ENCODE measurements at regions not wholly inside any gene's neighbourhood (a gene's known extent, or its start where the extent isn't known, plus 50 kb on each side); places are given as distances from the start of the nearest gene placed in this dataset.

DNA sequence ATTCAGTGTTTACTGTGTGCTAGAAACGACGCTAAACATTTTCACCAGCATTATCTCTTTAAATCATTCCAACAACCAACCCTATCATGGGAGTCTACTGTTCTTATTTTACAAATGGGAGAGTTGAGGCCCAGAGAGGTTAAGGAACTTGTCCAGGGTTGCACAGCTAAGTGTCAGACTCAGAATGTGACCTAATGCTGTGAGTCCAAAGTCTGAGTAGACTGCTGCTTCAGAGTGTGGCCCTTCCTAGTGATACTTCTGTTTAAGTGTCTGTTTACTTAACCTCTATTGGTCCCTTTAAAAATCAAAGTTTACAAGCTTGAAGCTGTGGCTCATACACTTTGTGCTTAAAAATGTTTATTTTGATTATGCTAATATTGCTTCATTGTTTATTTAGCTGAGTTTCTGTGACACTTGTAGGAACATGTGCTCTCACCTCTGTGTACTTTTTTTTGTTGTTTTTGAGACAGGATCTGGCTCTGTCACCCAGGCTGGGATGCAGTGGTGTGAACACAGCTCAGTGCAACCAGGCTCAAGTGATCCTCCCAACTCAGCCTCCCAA, 84.4 kb upstream of the SYPL1 start:
- Histone ChIP-seq H3K27ac (ENCODE audit: insufficient read length, low read depth, low read length) (no peak overlapping the region), H2AFZ (ENCODE audit: low read length) (no peak overlapping the region), H3K4me1 (ENCODE audit: insufficient read depth, low read length) (no peaks in the 10 kb centered on the region), H2BK5ac (ENCODE audit: insufficient read length, low read length) (no peak overlapping the region), H3K14ac (ENCODE audit: insufficient read depth, low read length) (no peak overlapping the region), H3K4me2 (ENCODE audit: insufficient read depth, insufficient read length, low read length) (no peak overlapping the region), H3K23me2 (ENCODE audit: insufficient read length, low read depth, low read length, poor library complexity, severe bottlenecking) (no peaks in the 10 kb centered on the region), H4K91ac (ENCODE audit: insufficient read length, low read depth, low read length) (no peak overlapping the region), H4K5ac (ENCODE audit: insufficient read length, low read depth, low read length) (no peak overlapping the region), H3K23ac (ENCODE audit: insufficient read length, low read depth, low read length) (no peak overlapping the region), H3K9me3 (ENCODE audit: control insufficient read depth, low read depth, low read length) (no peaks in the 10 kb centered on the region), H2BK20ac (ENCODE audit: low read depth, low read length, poor library complexity, severe bottlenecking) (no peak overlapping the region), H2AK5ac (ENCODE audit: insufficient read length, low read length) (no peak overlapping the region), H2BK12ac (ENCODE audit: insufficient read length, low read depth, low read length) (no peak overlapping the region), H3K27me3 (ENCODE audit: insufficient read depth, low read length) (no peaks in the 10 kb centered on the region), H3K79me1 (ENCODE audit: insufficient read depth, low read depth, low read length, poor library complexity, severe bottlenecking) (no peaks in the 10 kb centered on the region), H4K8ac (replicated peaks; ENCODE audit: insufficient read length, low read depth, low read length) (no peak overlapping the region), H2BK15ac (ENCODE audit: low read depth, low read length) (no peak overlapping the region), H3K4ac (ENCODE audit: low read depth, low read length) (no peak overlapping the region), H4K20me1 (ENCODE audit: control insufficient read depth, insufficient read depth, insufficient read length) (no peaks in the 10 kb centered on the region), H3K79me2 (ENCODE audit: insufficient read depth, low read length) (no peaks in the 10 kb centered on the region), H3K56ac (ENCODE audit: insufficient read length, low read depth, low read length) (no peak overlapping the region), H3K18ac (ENCODE audit: insufficient read length, low read depth, low read length) (no peak overlapping the region), H3K9ac (ENCODE audit: extremely low read depth, insufficient read length, low read length) (no peak overlapping the region), H3T11ph (ENCODE audit: low read length) (no peak overlapping the region), H2BK120ac (ENCODE audit: low read depth, low read length, poor library complexity, severe bottlenecking) (no peak overlapping the region)
- H3K27me3 Mint-ChIP-seq (ENCODE audit: low read depth) = no peaks in the 10 kb centered on the region; the same call in 1 of the 2 replicates
- no peaks in the 10 kb centered on the region for H3K36me3 Mint-ChIP-seq (ENCODE audit: insufficient read depth in 1 of 3, low read depth in 3 of 3)
- TF ChIP-seq, protein P1, sequence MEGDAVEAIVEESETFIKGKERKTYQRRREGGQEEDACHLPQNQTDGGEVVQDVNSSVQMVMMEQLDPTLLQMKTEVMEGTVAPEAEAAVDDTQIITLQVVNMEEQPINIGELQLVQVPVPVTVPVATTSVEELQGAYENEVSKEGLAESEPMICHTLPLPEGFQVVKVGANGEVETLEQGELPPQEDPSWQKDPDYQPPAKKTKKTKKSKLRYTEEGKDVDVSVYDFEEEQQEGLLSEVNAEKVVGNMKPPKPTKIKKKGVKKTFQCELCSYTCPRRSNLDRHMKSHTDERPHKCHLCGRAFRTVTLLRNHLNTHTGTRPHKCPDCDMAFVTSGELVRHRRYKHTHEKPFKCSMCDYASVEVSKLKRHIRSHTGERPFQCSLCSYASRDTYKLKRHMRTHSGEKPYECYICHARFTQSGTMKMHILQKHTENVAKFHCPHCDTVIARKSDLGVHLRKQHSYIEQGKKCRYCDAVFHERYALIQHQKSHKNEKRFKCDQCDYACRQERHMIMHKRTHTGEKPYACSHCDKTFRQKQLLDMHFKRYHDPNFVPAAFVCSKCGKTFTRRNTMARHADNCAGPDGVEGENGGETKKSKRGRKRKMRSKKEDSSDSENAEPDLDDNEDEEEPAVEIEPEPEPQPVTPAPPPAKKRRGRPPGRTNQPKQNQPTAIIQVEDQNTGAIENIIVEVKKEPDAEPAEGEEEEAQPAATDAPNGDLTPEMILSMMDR (conservative IDR thresholded peaks at IDR 0.05) = no peak
- H3K4me1 Mint-ChIP-seq = no peaks in the 10 kb centered on the region
- DNase-seq = no peak
- H3K4me3 Mint-ChIP-seq = no peak overlapping the region
- no CpG with 5 or more reads among the region's 2 CpGs for WGBS (ENCODE audit: extremely low coverage, insufficient read length, low lambda C conversion rate)
- H3K27ac Mint-ChIP-seq = no peak overlapping the region
- H3K9me3 Mint-ChIP-seq = no peaks in the 10 kb centered on the region
